Fibroblast of lung (primary cell): ENCODE measurements at regions not wholly inside any gene's neighbourhood (a gene's known extent, or its start where the extent isn't known, plus 50 kb on each side); places are given as distances from the start of the nearest gene placed in this dataset.

Experiments used
- DNase-seq, 2 donors: peaks; one replicate each; pipeline versions ENCODE4 v3.0.0 to v3.0.0-alpha.2; 2010; ENCODE audit warnings: low read depth in 2 of 2
- H2AFZ ChIP-seq: 2 replicates; pipeline ENCODE4 v1.5.1; 2012; ENCODE audit warnings: low read length, control low read depth, inconsistent platforms
- H3K27ac ChIP-seq: 2 replicates; pipeline ENCODE4 v1.5.1; 2011; ENCODE audit warnings: low read length, control low read depth; ENCODE audit not compliant: insufficient read depth
- H3K27me3 ChIP-seq: 2 replicates; pipeline ENCODE4 v1.5.1; 2011; ENCODE audit warnings: mild to moderate bottlenecking, low read length; ENCODE audit not compliant: control insufficient read depth, insufficient read depth
- H3K36me3 ChIP-seq: 2 replicates; pipeline ENCODE4 v1.5.1; 2011; ENCODE audit warnings: low read length; ENCODE audit not compliant: control insufficient read depth, insufficient read depth
- H3K4me1 ChIP-seq: 2 replicates; pipeline ENCODE4 v1.5.1; 2011; ENCODE audit warnings: low read length; ENCODE audit not compliant: control insufficient read depth, insufficient read depth; ENCODE audit errors: extremely low read depth
- H3K4me2 ChIP-seq: 2 replicates; pipeline ENCODE4 v1.5.1; 2011; ENCODE audit warnings: low read length, control low read depth; ENCODE audit not compliant: insufficient read depth; ENCODE audit errors: extremely low read depth
- H3K4me3 ChIP-seq, 4 experiments: fragments of 200-600 bp in 1 of 4; sonication (generic) in 1 of 4; replicated peaks in 1 of 4; 2 replicates each; pipeline ENCODE4 v1.5.1; 2011 to 2016; ENCODE audit warnings: low read length in 4 of 4, low read depth in 3 of 4, mild to moderate bottlenecking in 3 of 4, control low read depth in 2 of 4, inconsistent platforms in 1 of 4, mixed read lengths in 1 of 4; ENCODE audit not compliant: insufficient read depth in 1 of 4; ENCODE audit errors: control extremely low read depth in 1 of 4
- H3K79me2 ChIP-seq: 2 replicates; pipeline ENCODE4 v1.5.1; 2012; ENCODE audit warnings: mild to moderate bottlenecking, low read length, inconsistent platforms; ENCODE audit not compliant: control insufficient read depth, insufficient read depth
- H3K9ac ChIP-seq: 2 replicates; pipeline ENCODE4 v1.5.1; 2011; ENCODE audit warnings: mild to moderate bottlenecking, low read length, control low read depth; ENCODE audit not compliant: insufficient read depth
- H3K9me3 ChIP-seq: 2 replicates; pipeline ENCODE4 v1.5.1; 2012; ENCODE audit warnings: low read depth, low read length; ENCODE audit not compliant: control insufficient read depth, insufficient read depth
- H4K20me1 ChIP-seq: 2 replicates; pipeline ENCODE4 v1.5.1; 2011; ENCODE audit warnings: low read length; ENCODE audit not compliant: control insufficient read depth, insufficient read depth; ENCODE audit errors: extremely low read depth
- EZH2 ChIP-seq: IDR thresholded peaks from 2 replicates; pipeline ENCODE4 v1.5.1; 2012; ENCODE audit warnings: low read length, control low read depth, mild to moderate bottlenecking; ENCODE audit errors: missing control alignments
- TF ChIP-seq, protein P1 (sequence below), 2 donors: IDR thresholded peaks in 1 of 2; conservative IDR thresholded peaks in 1 of 2; 1 replicate in 1 of 2; 2 replicates in 1 of 2; pipeline ENCODE4 v1.5.1; 2011 to 2012; ENCODE audit warnings: low read length in 2 of 2, control low read depth in 1 of 2, inconsistent platforms in 1 of 2, low read depth in 1 of 2, mild to moderate bottlenecking in 1 of 2

DNA sequence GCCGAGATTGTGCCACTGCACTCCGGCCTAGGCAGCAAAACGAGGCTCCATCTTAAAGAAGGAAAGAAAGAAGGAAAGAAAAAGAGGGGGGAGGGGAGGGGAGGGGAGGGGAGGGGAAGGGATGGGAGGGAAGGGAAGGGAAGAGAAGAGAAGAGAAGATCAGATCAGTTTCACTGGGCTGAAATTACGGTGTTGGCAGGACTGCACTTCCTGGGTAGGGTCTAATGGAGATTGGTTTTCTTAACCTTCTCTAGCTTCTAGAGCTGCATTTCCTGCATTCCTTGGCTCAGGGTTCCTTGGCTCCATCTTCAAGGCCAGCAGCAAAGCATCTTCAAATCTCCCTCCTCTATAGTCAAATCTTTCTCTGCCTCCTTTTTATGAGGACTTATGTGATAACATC is 349.1 kb upstream of the CRIM1 start:
- Histone ChIP-seq H3K27me3 (no peaks in the 10 kb centered on the region), H3K27ac (no peak overlapping the region), H3K36me3 (no peaks in the 10 kb centered on the region), H3K79me2 (no peaks in the 10 kb centered on the region), H3K9me3 (no peaks in the 10 kb centered on the region), H3K4me3 (no peak overlapping the region), H3K4me2 (no peak overlapping the region), H4K20me1 (no peaks in the 10 kb centered on the region), H3K9ac (no peak overlapping the region), H2AFZ (no peak overlapping the region), H3K4me1 (no peaks in the 10 kb centered on the region)
- TF ChIP-seq, protein P1, sequence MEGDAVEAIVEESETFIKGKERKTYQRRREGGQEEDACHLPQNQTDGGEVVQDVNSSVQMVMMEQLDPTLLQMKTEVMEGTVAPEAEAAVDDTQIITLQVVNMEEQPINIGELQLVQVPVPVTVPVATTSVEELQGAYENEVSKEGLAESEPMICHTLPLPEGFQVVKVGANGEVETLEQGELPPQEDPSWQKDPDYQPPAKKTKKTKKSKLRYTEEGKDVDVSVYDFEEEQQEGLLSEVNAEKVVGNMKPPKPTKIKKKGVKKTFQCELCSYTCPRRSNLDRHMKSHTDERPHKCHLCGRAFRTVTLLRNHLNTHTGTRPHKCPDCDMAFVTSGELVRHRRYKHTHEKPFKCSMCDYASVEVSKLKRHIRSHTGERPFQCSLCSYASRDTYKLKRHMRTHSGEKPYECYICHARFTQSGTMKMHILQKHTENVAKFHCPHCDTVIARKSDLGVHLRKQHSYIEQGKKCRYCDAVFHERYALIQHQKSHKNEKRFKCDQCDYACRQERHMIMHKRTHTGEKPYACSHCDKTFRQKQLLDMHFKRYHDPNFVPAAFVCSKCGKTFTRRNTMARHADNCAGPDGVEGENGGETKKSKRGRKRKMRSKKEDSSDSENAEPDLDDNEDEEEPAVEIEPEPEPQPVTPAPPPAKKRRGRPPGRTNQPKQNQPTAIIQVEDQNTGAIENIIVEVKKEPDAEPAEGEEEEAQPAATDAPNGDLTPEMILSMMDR (conservative IDR thresholded peaks at IDR 0.05 in 1 of 2, IDR thresholded peaks at IDR 0.05 in 1 of 2; ENCODE audit: low read depth in 1 of 2, low read length in 2 of 2) = no peak
- no peak for TF ChIP-seq EZH2
- no peak for DNase-seq

DNA sequence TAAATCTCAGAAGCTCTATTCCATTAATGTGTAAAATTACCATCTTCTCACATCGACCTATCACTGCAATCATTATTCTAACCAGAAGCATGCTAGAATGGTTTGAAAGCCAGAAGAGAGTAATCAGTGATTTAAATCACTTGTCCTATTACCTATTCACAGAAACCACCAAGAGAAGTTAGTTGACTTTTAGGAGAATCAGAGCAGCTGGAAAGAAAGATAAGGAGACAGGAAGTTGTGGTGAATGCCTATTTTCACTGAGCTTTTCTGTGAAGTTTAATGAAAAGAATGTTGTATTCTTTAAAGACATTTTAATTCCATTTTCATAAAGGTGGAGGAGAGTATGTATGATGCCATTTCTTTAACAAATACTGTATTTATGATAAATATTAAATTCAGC is 352.6 kb upstream of the CRIM1 start:
- Histone ChIP-seq H3K27ac (no peak overlapping the region), H3K4me1 (no peaks in the 10 kb centered on the region), H3K4me3 (no peak overlapping the region), H3K4me2 (no peak overlapping the region), H3K27me3 (no peaks in the 10 kb centered on the region), H3K36me3 (no peaks in the 10 kb centered on the region), H3K9ac (no peak overlapping the region), H3K79me2 (no peaks in the 10 kb centered on the region), H3K9me3 (no peaks in the 10 kb centered on the region), H2AFZ (no peak overlapping the region), H4K20me1 (no peaks in the 10 kb centered on the region)
- no peak for DNase-seq
- no peak for TF ChIP-seq EZH2
- TF ChIP-seq, protein P1 (conservative IDR thresholded peaks at IDR 0.05 in 1 of 2, IDR thresholded peaks at IDR 0.05 in 1 of 2; ENCODE audit: low read depth in 1 of 2, low read length in 2 of 2) = no peak

DNA sequence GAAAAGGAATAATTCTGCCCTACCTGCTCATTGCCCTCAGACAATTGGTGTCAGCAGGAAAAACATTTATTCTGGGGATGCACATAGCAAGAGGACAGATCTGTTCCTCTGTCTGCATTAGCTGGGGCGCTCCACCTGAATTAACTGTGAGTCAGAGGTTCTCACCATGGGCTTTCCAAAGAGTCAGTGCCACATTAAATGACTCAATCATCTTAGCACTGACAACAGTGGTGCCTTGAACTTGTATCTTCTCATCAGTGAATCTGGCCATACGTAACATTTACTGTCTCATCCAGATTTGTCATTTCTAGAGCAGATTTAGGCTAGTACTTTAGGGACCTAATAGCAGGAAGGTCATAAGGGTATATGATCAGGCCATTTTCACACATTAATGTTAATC is 358.1 kb upstream of the CRIM1 start:
- no peaks in the 10 kb centered on the region for H3K9me3 ChIP-seq
- H3K9ac ChIP-seq = no peak overlapping the region

More for the DNA sequence above, 358.1 kb upstream of the CRIM1 start:
- no peak overlapping the region for H3K4me3 ChIP-seq
- TF ChIP-seq, protein P1 (conservative IDR thresholded peaks at IDR 0.05 in 1 of 2, IDR thresholded peaks at IDR 0.05 in 1 of 2; ENCODE audit: low read depth in 1 of 2, low read length in 2 of 2) = no peak
- no peak for TF ChIP-seq EZH2
- no peak overlapping the region for H2AFZ ChIP-seq
- no peak overlapping the region for H3K27ac ChIP-seq
- H3K4me2 ChIP-seq = no peak overlapping the region
- no peak for DNase-seq
- H3K79me2 ChIP-seq = no peaks in the 10 kb centered on the region
- no peaks in the 10 kb centered on the region for H3K4me1 ChIP-seq
- H4K20me1 ChIP-seq = no peaks in the 10 kb centered on the region
- H3K27me3 ChIP-seq = no peaks in the 10 kb centered on the region
- H3K36me3 ChIP-seq = no peaks in the 10 kb centered on the region
